ENCODE measurements at regions not wholly inside any gene's neighbourhood (a gene's known extent, or its start where the extent isn't known, plus 50 kb on each side); places are given as distances from the start of the nearest gene placed in this dataset.

GRCh38 chr5:163619273-163619934 is 114.0 kb downstream of the MAT2B start:
- no CpG with 5 or more reads among the region's 3 CpGs for WGBS (ENCODE audit: insufficient coverage)
- no peak overlapping the region for H3K4me3 Mint-ChIP-seq
- H3K9me3 Mint-ChIP-seq (ENCODE audit: insufficient read depth) = no peaks in the 10 kb centered on the region

More at GRCh38 chr5:163619273-163619934, 114.0 kb downstream of the MAT2B start:
- H3K9me3 ChIP-seq (ENCODE audit: control extremely low read depth in 1 of 3, control insufficient read depth in 2 of 3, insufficient read depth in 1 of 3, low read length in 2 of 3) = no peaks in the 10 kb centered on the region
- H3K27ac ChIP-seq (ENCODE audit: low read length in 2 of 2) = no peak overlapping the region
- no peaks in the 10 kb centered on the region for H3K4me1 ChIP-seq (ENCODE audit: control insufficient read depth in 2 of 2, insufficient read depth in 2 of 2, low read length in 2 of 2)
- Mint-ChIP-seq H3K4me1 (no peaks in the 10 kb centered on the region), H3K27ac (no peak overlapping the region), H3K27me3 (no peaks in the 10 kb centered on the region)
- H3K4me2 ChIP-seq (replicated peaks; ENCODE audit: low read depth, low read length, poor library complexity, severe bottlenecking) = no peak overlapping the region
- ChIA-PET POLR2A (no interaction called here), CTCF (interaction anchor here (1.0 kb wide), 1 partner anchor 12 kb away, joined by 3 read pairs; no protein-coding TSS in a partner anchor)
- H3K9ac ChIP-seq (ENCODE audit: low read length) = no peak overlapping the region
- H3K79me2 ChIP-seq (ENCODE audit: control insufficient read depth, insufficient read depth, low read length) = no peaks in the 10 kb centered on the region
- no peak for DNase-seq
- no peaks in the 10 kb centered on the region for H3K36me3 ChIP-seq (replicated peaks in 1 of 2; ENCODE audit: control extremely low read depth in 1 of 2, control insufficient read depth in 1 of 2, extremely low read depth in 1 of 2, insufficient read depth in 2 of 2, low read length in 1 of 2)
- no peaks in the 10 kb centered on the region for H3K27me3 ChIP-seq (replicated peaks in 1 of 4; ENCODE audit: control extremely low read depth in 1 of 4, control insufficient read depth in 3 of 4, insufficient read depth in 4 of 4, low read length in 3 of 4)
- TF ChIP-seq EZH2 (IDR thresholded peaks at IDR 0.05; ENCODE audit: borderline replicate concordance, insufficient read depth, low read depth, low read length, poor library complexity, severe bottlenecking) (no peak), CTCF (IDR thresholded peaks at IDR 0.05) (no peak)
- H4K20me1 ChIP-seq (ENCODE audit: control insufficient read depth, insufficient read depth, low read length, poor library complexity, severe bottlenecking) = no peaks in the 10 kb centered on the region
- intact Hi-C loops (cut with micrococcal nuclease) = no loop called here
- H3K4me3 ChIP-seq (ENCODE audit: control extremely low read depth in 1 of 5, extremely low read depth in 1 of 5, insufficient read depth in 1 of 5, low read depth in 2 of 5, low read length in 4 of 5) = no peak overlapping the region
- H2AFZ ChIP-seq (ENCODE audit: insufficient read depth, low read depth, low read length, poor library complexity, severe bottlenecking) = no peak overlapping the region
- ATAC-seq (ENCODE audit: low read depth) = no peak
